NCI-H345 treated with DMSO at 0.1 percent for 48 hours (cell line): ENCODE measurements at regions not wholly inside any gene's neighbourhood (a gene's known extent, or its start where the extent isn't known, plus 50 kb on each side); places are given as distances from the start of the nearest gene placed in this dataset.
"Not testable (repeated sequence)": the region's sequence is repeated elsewhere in the genome, so short reads cannot be mapped to it uniquely, and the experiment has no call there.

ENCODE experiments used
- DNase-seq: peaks from one replicate; lab custom pipeline; 2025; ENCODE audit not compliant: unreplicated experiment; lab: John Stamatoyannopoulos, UW

GRCh38 chr1:190809312-190809711 is 331.6 kb upstream of the BRINP3 start:
- DNase-seq = no peak

- no peak for DNase-seq
Observed at GRCh38 chr1:190812996-190813395, 335.3 kb upstream of the BRINP3 start.

GRCh38 chr1:190832511-190832910 is 354.8 kb upstream of the BRINP3 start:
- no peak for DNase-seq

DNA sequence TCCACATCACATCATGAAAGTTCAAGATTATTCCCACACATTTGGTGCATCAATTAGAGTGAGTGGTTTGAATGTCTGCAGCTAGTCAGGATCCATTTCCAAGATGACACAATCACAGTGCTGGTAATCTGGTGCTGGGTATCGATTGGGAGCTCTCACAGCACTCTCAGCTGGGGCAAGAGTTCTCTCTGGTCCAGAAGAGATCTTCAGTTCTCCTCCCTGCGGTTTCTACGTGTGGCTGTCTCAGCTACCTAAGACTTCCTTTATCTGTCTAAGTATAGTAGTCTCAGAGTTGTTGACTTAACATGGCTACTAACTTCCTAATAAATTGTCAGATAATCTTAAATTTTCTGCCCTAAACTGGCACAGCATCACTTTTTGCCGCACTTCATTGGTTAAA is 358.0 kb upstream of the BRINP3 start:
- no peak for DNase-seq

- not testable (repeated sequence) for DNase-seq
Observed at GRCh38 chr1:190837200-190837599, 359.5 kb upstream of the BRINP3 start.

- no peak for DNase-seq
Observed at GRCh38 chr1:190837888-190838287, 360.2 kb upstream of the BRINP3 start.

DNA sequence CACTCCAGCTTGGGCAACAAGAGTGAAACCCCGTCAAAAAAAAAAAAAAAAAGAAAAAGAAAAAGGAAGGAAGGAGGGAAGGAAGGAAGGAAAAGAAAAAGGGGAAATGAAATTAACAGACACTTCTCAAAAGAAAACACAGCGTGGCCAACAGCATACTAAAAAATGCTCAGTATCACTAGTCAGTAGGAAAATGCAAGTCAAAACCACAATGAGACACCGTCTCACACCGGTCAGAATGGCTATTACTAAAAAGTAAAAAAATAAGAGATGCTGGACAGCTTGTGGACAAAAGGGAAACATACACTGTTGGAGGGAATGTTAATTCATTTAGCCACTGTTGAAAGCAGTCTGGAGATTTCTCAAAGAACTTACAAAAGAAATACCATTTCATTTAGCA is 369.5 kb upstream of the BRINP3 start:
- no peak for DNase-seq

- no peak for DNase-seq
Observed at GRCh38 chr1:190849346-190849745, 371.7 kb upstream of the BRINP3 start.

DNA sequence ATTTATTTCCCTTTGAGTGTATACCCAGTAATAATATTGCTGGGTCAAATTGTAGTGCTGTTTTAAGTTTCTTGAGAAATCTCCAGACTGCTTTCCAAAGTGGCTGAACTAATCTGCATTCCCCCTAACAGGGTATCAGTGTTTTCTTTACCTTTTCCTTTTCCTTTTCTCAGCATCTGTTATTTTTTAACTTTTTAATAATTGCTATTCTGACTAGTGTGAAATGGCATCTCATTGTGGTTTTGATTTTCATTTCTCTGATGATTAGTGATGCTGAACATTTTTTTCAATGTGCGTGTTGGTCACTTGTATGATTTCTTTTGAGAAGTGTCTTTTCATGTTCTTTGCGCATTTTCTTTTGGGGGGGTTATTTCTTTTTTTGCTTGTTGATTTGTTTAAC is 374.9 kb upstream of the BRINP3 start:
- no peak for DNase-seq

DNA sequence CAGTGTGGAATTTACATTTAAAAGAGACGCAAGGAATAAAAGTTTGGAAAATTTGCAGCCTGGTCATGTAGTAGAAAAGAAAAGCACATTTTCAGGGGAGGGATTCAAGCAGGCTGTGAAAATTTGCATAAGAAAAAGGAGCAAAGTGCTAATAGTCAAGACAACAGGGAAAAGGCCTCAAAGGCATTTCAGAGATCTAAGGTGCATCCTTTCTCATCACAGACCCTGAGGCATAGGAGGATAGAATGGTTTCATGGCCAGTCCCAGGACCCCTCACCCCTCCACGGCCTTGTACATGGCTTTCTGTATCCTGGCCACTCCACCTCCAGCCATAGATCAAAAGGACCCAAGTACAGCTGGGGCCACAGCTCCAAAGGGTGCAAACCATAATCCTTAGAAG is 380.5 kb upstream of the BRINP3 start:
- DNase-seq = no peak

GRCh38 chr1:190864013-190864641 is 386.5 kb upstream of the BRINP3 start:
- DNase-seq = no peak

GRCh38 chr1:190880352-190880751 is 402.7 kb upstream of the BRINP3 start:
- no peak for DNase-seq

- no peak for DNase-seq
Observed at GRCh38 chr1:190881064-190881463, 403.4 kb upstream of the BRINP3 start.

DNA sequence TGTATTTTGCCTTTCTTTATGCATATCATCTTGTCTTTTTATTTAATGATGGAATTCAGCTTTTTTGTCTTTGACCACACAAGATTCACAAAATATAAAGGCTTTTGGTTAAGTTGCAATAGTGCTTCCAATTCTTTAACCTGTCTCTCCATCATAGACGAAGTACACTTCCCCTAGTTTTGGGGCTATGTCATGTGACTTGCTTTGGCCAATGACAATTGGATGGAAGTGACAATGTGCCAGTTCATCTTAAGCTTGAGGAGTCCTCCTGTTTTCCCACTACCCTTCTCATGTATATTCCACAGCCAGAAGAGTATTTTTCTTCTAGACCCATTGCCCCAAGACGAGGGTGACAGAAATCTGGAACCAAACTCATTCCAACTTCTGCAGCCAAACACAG is 419.6 kb upstream of the BRINP3 start:
- no peak for DNase-seq

DNA sequence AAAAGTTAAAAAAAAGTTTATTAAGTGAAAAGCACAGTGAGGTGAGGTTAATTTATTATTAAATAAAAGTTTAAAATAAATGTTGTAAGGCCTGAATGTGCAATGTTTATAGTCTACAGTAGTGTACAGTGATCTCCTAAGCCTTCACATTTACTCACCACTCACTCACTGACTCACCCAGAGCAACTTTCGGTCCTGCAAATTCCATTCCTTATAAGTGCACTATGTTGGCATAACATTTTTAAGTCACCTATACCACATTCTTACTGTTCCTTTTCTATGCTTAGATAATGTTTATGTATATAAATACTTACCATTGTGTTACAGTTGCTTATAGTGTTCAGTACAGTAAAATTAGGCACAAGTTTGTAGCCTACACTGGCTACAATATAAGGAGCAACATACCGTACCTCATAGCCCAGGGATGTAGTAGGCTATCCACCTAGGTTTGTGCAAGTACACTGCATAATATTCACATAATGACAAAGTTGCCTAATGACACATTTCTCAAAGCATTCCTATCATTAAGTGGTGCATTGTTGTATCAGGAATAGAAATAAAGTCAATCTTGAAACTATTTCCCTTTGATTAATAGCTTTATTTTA is 426.5 kb upstream of the BRINP3 start:
- no peak for DNase-seq

DNA sequence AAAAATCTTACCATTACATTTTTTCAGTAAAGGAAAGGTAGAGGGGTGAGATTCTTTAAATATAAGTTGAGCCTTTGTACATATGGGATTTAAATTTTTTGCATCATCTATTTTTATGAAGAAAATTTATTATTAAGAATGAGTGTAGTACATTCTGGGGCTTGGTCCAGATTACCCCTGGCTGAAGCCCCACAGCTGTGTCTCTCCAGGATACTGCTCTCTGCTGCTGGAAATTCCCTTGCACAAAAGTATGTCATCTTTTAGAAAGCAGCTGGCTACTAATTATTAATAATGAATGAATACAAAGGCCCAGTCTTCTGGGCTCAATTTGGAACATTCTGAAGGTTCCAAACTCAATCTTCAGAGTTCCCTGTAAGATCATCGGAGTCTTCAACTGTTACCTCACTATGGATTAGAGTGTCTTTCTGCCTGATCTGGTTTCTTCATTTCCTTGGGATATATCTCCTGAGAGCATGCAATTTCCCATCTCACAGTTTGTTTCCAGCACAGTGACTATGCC is 428.6 kb upstream of the BRINP3 start:
- DNase-seq = no peak

GRCh38 chr1:190908246-190908645 is 430.6 kb upstream of the BRINP3 start:
- no peak for DNase-seq

DNA sequence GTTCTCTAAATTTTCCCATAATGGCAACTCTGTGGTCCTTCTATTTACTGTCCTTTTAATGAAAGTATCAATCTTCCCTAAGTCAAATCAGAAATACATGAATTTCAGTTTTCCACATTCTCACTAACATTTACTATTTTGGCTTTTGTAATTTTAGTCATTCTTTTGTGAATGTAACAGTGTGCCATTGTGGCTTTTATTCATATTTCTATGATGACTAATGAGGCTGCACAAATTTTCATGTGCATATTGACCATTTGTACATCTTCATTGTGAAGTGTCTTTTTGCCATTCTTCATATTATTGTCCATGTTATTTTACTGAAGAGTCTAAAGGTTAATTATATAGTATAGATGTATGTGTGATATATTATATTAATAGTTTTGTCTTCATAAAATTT is 431.0 kb upstream of the BRINP3 start:
- DNase-seq = no peak

DNA sequence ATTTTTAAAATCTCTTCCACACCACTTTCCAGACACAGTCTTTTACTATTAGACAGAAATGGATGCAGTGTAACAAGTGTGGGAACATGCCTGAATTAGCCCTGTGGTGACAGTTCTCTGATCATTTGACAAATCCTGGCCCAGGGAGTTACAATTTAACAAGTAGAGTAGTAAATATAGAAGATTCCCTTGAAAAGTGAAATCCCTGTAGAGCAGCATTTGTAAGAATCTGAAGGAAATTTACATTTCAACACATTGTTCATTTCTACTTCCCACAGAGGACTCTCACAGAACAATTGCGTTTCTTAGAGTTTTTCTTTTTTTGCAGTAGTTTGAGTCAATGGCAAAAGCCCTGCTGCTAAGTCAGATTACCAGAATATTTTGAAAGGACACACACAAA is 458.3 kb upstream of the BRINP3 start:
- DNase-seq = no peak

DNA sequence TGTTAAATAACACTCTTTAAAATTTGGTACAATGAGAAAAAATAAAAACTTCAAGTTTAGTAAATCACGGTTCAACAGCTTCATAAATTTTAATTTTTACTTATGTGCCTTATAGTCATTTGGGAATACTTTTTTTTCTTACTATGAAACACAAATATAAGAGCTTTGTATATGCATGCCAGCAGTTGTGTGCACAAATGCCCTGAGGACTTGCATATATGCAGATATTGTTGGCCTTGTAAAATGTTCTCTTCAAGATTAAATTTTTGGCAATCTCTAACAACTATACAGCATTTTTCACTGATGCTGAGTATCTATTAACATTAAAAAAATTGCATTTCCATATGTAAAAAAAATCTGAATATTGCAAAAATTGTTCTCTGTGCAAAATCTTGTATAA is 458.7 kb upstream of the BRINP3 start:
- no peak for DNase-seq

GRCh38 chr1:190940951-190941350 is 463.3 kb upstream of the BRINP3 start:
- DNase-seq = no peak

- no peak for DNase-seq
Observed at GRCh38 chr1:190942475-190942874, 464.8 kb upstream of the BRINP3 start.

DNA sequence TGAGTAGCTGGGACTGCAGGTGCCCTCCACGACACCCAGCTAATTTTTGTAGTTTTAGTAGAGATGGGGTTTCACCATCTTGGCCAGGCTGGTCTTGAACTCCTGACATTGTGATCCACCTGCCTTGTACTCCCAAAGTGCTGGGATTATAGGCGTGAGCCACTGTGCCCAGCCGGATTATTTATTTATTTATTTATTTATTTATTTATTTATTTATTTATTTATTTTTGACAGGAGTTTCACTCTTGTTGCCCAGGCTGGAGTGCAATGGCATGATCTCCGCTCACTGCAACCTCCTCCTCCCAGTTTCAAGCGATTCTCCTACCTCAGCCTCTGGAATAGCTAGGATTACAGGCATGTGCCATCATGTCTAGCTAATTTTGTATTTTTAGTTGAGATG is 466.1 kb upstream of the BRINP3 start:
- not testable (repeated sequence) for DNase-seq
